Endothelial cell (in vitro differentiated cells): ENCODE measurements at regions not wholly inside any gene's neighbourhood (a gene's known extent, or its start where the extent isn't known, plus 50 kb on each side); places are given as distances from the start of the nearest gene placed in this dataset.

ENCODE experiments used
- DNase-seq: peaks from one replicate; pipeline ENCODE4 v3.0.0; 2021; ENCODE audit warnings: low spot score
- H3K27ac Mint-ChIP-seq: one replicate; pipeline ENCODE4 v1.8.0; 2021; ENCODE audit warnings: mixed read lengths, inconsistent platforms; ENCODE audit not compliant: unreplicated experiment
- H3K27me3 Mint-ChIP-seq: one replicate; pipeline ENCODE4 v1.8.0; 2021; ENCODE audit warnings: mild to moderate bottlenecking, moderate library complexity, mixed read lengths, inconsistent platforms; ENCODE audit not compliant: unreplicated experiment
- H3K36me3 Mint-ChIP-seq: one replicate; pipeline ENCODE4 v1.8.0; 2021; ENCODE audit warnings: mild to moderate bottlenecking, low read depth, mixed read lengths, inconsistent platforms; ENCODE audit not compliant: unreplicated experiment
- H3K4me1 Mint-ChIP-seq: one replicate; pipeline ENCODE4 v1.8.0; 2021; ENCODE audit warnings: mild to moderate bottlenecking, mixed read lengths, inconsistent platforms; ENCODE audit not compliant: unreplicated experiment
- H3K4me3 Mint-ChIP-seq: one replicate; pipeline ENCODE4 v1.8.0; 2021; ENCODE audit warnings: mild to moderate bottlenecking, mixed read lengths, inconsistent platforms; ENCODE audit not compliant: unreplicated experiment
- H3K9me3 Mint-ChIP-seq: one replicate; pipeline ENCODE4 v1.8.0; 2021; ENCODE audit warnings: mixed read lengths, inconsistent platforms; ENCODE audit not compliant: unreplicated experiment
- TF ChIP-seq, protein P1 (sequence below): fragments of 200-600 bp; sonication (generic); IDR thresholded peaks from one replicate; pipeline ENCODE4 v1.5.0; 2021; ENCODE audit warnings: antibody characterized with exemption; ENCODE audit not compliant: unreplicated experiment

DNA sequence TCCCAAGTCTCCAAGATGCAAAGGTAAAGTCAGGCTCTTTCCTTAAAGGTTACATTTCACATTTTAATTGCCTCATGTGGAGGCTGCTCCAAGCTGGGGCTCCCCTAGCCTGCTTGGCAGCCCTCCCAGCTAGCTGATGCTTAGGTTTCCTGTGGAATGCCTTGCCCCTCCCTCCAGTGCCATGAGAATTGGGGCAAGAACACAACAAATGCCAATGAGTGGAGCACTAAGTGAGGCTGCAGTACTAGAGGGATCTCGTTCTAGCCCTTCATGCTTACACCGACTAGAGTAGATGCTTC is 597.7 kb downstream of the MID1IP1 start:
- no peak overlapping the region for H3K4me3 Mint-ChIP-seq

DNA sequence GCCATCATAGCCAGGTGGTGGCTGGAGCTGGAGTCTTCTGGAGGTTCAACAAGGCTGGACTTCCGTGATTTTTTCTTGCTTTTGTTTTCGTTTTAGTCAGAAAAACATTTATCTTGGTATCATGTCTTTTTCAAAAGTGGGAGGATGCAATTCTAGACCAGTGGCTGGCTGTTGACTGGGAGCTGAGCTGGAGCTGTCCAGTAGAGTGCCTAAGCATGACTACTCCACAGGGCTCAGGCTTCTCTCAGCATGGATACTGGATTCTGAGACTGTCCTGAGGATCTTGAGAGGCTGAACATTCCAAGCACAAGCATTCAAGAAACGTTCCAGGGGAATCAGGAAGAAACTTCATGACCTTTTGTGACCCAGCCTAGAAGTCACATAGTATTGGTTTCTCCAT is 598.1 kb downstream of the MID1IP1 start:
- Mint-ChIP-seq H3K27me3 (peaks cover 3% of the 10 kb centered on the region), H3K4me1 (peaks cover 5% of the 10 kb centered on the region), H3K9me3 (no peaks in the 10 kb centered on the region), H3K36me3 (no peaks in the 10 kb centered on the region), H3K4me3 (no peak overlapping the region), H3K27ac (no peak overlapping the region)
- TF ChIP-seq, protein P1, sequence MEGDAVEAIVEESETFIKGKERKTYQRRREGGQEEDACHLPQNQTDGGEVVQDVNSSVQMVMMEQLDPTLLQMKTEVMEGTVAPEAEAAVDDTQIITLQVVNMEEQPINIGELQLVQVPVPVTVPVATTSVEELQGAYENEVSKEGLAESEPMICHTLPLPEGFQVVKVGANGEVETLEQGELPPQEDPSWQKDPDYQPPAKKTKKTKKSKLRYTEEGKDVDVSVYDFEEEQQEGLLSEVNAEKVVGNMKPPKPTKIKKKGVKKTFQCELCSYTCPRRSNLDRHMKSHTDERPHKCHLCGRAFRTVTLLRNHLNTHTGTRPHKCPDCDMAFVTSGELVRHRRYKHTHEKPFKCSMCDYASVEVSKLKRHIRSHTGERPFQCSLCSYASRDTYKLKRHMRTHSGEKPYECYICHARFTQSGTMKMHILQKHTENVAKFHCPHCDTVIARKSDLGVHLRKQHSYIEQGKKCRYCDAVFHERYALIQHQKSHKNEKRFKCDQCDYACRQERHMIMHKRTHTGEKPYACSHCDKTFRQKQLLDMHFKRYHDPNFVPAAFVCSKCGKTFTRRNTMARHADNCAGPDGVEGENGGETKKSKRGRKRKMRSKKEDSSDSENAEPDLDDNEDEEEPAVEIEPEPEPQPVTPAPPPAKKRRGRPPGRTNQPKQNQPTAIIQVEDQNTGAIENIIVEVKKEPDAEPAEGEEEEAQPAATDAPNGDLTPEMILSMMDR = no peak
- no peak for DNase-seq

More for the DNA sequence above, 597.7 kb downstream of the MID1IP1 start:
- Mint-ChIP-seq H3K36me3 (no peaks in the 10 kb centered on the region), H3K27ac (no peak overlapping the region), H3K4me1 (peaks cover 5% of the 10 kb centered on the region), H3K9me3 (no peaks in the 10 kb centered on the region), H3K27me3 (peaks cover 3% of the 10 kb centered on the region)
- TF ChIP-seq, protein P1 = no peak
- DNase-seq = no peak

DNA sequence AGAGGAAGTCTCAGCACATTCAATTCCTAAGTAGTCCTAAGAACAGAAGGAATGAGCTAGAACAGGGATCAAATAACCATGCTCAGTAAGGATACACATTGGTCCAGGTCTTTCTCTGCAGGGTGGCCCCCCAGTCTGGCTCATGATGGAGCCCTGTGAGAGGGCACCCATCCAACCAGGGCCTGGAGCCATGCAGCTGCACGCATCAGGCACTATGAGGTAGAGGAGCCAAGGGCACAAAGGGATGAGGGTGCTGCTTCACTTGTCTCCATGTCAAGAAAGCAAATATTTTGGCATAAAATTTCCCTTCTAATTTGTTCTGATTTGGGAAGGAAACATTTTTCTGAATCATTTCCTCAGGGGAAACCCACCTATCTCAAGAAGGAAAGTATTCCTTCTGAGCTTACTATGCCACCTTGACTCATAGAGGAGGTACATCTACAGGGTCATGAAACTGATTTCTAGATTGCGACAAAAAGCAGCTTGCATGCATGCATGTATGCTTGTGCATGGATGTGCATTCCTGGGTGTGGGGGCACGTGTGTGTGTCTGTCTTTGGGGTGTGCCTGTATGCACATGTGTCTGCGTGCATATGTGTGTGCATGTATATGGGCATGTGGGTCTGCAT is 600.3 kb downstream of the MID1IP1 start:
- no peaks in the 10 kb centered on the region for H3K9me3 Mint-ChIP-seq

DNA sequence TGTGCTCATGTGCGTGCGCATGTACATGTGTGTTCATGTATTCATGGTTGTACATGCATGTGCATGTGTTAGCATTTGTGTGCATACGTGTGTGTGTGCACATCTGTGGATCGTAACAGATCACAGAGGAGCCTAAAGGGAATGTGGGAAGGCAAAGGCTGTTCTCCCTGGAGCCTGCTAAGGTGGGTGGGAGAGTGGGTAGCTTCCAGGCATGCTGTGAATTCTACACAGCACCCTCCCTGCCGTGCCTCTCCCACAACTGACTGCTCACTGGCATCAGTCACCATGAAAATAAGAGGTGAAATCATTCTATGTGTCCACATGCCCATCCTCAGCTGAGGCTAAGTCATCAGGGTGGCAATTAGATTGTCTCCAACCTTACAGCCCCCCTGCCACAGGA is 600.9 kb downstream of the MID1IP1 start:
- no peak overlapping the region for H3K27ac Mint-ChIP-seq
- H3K9me3 Mint-ChIP-seq = no peaks in the 10 kb centered on the region
- TF ChIP-seq, protein P1 = no peak
- H3K4me1 Mint-ChIP-seq = no peaks in the 10 kb centered on the region
- H3K36me3 Mint-ChIP-seq = no peaks in the 10 kb centered on the region
- H3K27me3 Mint-ChIP-seq = peaks cover 3% of the 10 kb centered on the region
- no peak for DNase-seq
- no peak overlapping the region for H3K4me3 Mint-ChIP-seq

More for the DNA sequence above, 600.3 kb downstream of the MID1IP1 start:
- no peak overlapping the region for H3K4me3 Mint-ChIP-seq
- DNase-seq = no peak
- TF ChIP-seq, protein P1 = no peak
- peaks cover 3% of the 10 kb centered on the region for H3K27me3 Mint-ChIP-seq
- no peaks in the 10 kb centered on the region for H3K4me1 Mint-ChIP-seq
- no peak overlapping the region for H3K27ac Mint-ChIP-seq
- H3K36me3 Mint-ChIP-seq = no peaks in the 10 kb centered on the region

DNA sequence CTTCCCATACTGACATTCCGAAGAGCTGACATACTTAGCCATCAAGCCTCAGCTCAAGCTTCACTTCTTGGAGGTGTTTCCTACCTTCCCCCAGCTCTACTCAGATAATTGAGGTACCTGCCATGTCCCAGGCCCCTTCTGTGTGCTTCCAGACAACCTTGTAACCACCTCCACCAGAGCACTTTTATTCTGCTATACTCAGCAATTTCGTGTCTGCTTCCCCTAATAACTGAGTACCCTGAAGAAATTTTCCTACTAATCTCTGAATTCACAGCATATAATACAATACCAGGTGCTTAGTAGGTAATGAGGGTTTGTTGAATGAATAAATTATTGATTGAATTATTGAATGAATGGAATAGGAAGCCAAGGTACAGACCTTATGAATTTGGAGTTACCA is 605.5 kb downstream of the MID1IP1 start:
- H3K9me3 Mint-ChIP-seq = no peaks in the 10 kb centered on the region
- no peak for DNase-seq

More for the DNA sequence above, 605.5 kb downstream of the MID1IP1 start:
- Mint-ChIP-seq H3K27ac (no peak overlapping the region), H3K4me1 (no peaks in the 10 kb centered on the region), H3K4me3 (no peak overlapping the region), H3K27me3 (no peaks in the 10 kb centered on the region), H3K36me3 (no peaks in the 10 kb centered on the region)
- TF ChIP-seq, protein P1 = no peak
